ENCODE measurements at regions not wholly inside any gene's neighbourhood (a gene's known extent, or its start where the extent isn't known, plus 50 kb on each side); places are given as distances from the start of the nearest gene placed in this dataset.

GRCh38 chr2:176639016-176639343 is 369.7 kb downstream of the MTX2 start:
- no peak for DNase-seq (ENCODE audit: low read depth in 2 of 3, low spot score in 2 of 3)

- DNase-seq (ENCODE audit: low read depth in 2 of 3, low spot score in 2 of 3): no peak
Observed at GRCh38 chr2:176639671-176640070, 370.4 kb downstream of the MTX2 start.

GRCh38 chr2:176641436-176641835 is 372.2 kb downstream of the MTX2 start:
- DNase-seq (ENCODE audit: low read depth in 2 of 3, low spot score in 2 of 3): no peak

GRCh38 chr2:176642074-176642473 is 372.8 kb downstream of the MTX2 start:
- no peak for DNase-seq (ENCODE audit: low read depth in 2 of 3, low spot score in 2 of 3)

- no peak for DNase-seq (ENCODE audit: low read depth in 2 of 3, low spot score in 2 of 3)
Observed at GRCh38 chr2:176643646-176644045, 374.4 kb downstream of the MTX2 start.

GRCh38 chr2:176645494-176645893 is 376.3 kb downstream of the MTX2 start:
- no peak for DNase-seq (ENCODE audit: low read depth in 2 of 3, low spot score in 2 of 3)

- no peak for DNase-seq (ENCODE audit: low read depth in 2 of 3, low spot score in 2 of 3)
Observed at GRCh38 chr2:176646033-176646615, 376.9 kb downstream of the MTX2 start.

- DNase-seq (ENCODE audit: low read depth in 2 of 3, low spot score in 2 of 3): no peak
Observed at GRCh38 chr2:176647325-176648165, 378.3 kb downstream of the MTX2 start.

- DNase-seq (ENCODE audit: low read depth in 2 of 3, low spot score in 2 of 3): no peak
Observed at GRCh38 chr2:176648700-176649297, 379.6 kb downstream of the MTX2 start.

- peak in 1 of 3 donors; percentile 43 for DNase-seq (ENCODE audit: low read depth in 2 of 3, low spot score in 2 of 3)
Observed at GRCh38 chr2:176650104-176650837, 381.0 kb downstream of the MTX2 start.

GRCh38 chr2:176650838-176651555 is 381.8 kb downstream of the MTX2 start:
- DNase-seq (ENCODE audit: low read depth in 2 of 3, low spot score in 2 of 3): no peak

- peak in 1 of 3 donors; percentile 62 for DNase-seq (ENCODE audit: low read depth in 2 of 3, low spot score in 2 of 3)
Observed at GRCh38 chr2:176652300-176653182, 383.3 kb downstream of the MTX2 start.

GRCh38 chr2:176653479-176654443 is 384.5 kb downstream of the MTX2 start:
- peak in 2 of 3 donors; percentile 53 to 70 for DNase-seq (ENCODE audit: low read depth in 2 of 3, low spot score in 2 of 3)

- DNase-seq (ENCODE audit: low read depth in 2 of 3, low spot score in 2 of 3): no peak
Observed at GRCh38 chr2:176656038-176656775, 387.0 kb downstream of the MTX2 start.

GRCh38 chr2:176656776-176657140 is 387.5 kb downstream of the MTX2 start:
- no peak for DNase-seq (ENCODE audit: low read depth in 2 of 3, low spot score in 2 of 3)

- DNase-seq (ENCODE audit: low read depth in 2 of 3, low spot score in 2 of 3): no peak
Observed at GRCh38 chr2:176657393-176657792, 388.2 kb downstream of the MTX2 start.

GRCh38 chr2:176658708-176659107 is 389.5 kb downstream of the MTX2 start:
- DNase-seq (ENCODE audit: low read depth in 2 of 3, low spot score in 2 of 3): no peak

- no peak for DNase-seq (ENCODE audit: low read depth in 2 of 3, low spot score in 2 of 3)
Observed at GRCh38 chr2:176662753-176663152, 393.5 kb downstream of the MTX2 start.

Measured in hematopoietic multipotent progenitor cell (in vitro differentiated cells).